ENCODE measurements at regions not wholly inside any gene's neighbourhood (a gene's known extent, or its start where the extent isn't known, plus 50 kb on each side); places are given as distances from the start of the nearest gene placed in this dataset.

GRCh38 chr14:30354439-30354838, 204.5 kb upstream of the G2E3 start:
- no peaks in the 10 kb centered on the region for H3K36me3 Mint-ChIP-seq (ENCODE audit: insufficient read depth, unreplicated experiment)
- no peak overlapping the region for H3K27ac Mint-ChIP-seq (ENCODE audit: unreplicated experiment)
- H3K4me1 Mint-ChIP-seq (ENCODE audit: low read depth, unreplicated experiment) = peaks cover 14% of the 10 kb centered on the region
- peaks cover 37% of the 10 kb centered on the region for H3K27me3 Mint-ChIP-seq (ENCODE audit: unreplicated experiment)
- TF ChIP-seq, protein P1, sequence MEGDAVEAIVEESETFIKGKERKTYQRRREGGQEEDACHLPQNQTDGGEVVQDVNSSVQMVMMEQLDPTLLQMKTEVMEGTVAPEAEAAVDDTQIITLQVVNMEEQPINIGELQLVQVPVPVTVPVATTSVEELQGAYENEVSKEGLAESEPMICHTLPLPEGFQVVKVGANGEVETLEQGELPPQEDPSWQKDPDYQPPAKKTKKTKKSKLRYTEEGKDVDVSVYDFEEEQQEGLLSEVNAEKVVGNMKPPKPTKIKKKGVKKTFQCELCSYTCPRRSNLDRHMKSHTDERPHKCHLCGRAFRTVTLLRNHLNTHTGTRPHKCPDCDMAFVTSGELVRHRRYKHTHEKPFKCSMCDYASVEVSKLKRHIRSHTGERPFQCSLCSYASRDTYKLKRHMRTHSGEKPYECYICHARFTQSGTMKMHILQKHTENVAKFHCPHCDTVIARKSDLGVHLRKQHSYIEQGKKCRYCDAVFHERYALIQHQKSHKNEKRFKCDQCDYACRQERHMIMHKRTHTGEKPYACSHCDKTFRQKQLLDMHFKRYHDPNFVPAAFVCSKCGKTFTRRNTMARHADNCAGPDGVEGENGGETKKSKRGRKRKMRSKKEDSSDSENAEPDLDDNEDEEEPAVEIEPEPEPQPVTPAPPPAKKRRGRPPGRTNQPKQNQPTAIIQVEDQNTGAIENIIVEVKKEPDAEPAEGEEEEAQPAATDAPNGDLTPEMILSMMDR (IDR thresholded peaks at IDR 0.05; ENCODE audit: unreplicated experiment) = no peak
- CTCF ChIA-PET = no interaction called here
- H3K4me3 Mint-ChIP-seq (ENCODE audit: low read depth, unreplicated experiment) = no peak overlapping the region
- no TSS peak for BruUV-seq (replicated peaks)
- DNase-seq = no peak
- intact Hi-C loops (cut with micrococcal nuclease; ENCODE audit: unreplicated experiment) = no loop called here
- H3K9me3 Mint-ChIP-seq (ENCODE audit: low read depth, unreplicated experiment) = no peaks in the 10 kb centered on the region

GRCh38 chr14:30355431-30355913, 203.5 kb upstream of the G2E3 start:
- Mint-ChIP-seq H3K4me1 (ENCODE audit: low read depth, unreplicated experiment) (peaks cover 14% of the 10 kb centered on the region), H3K27ac (ENCODE audit: unreplicated experiment) (no peak overlapping the region), H3K9me3 (ENCODE audit: low read depth, unreplicated experiment) (peaks cover 4% of the 10 kb centered on the region), H3K27me3 (ENCODE audit: unreplicated experiment) (peaks cover 35% of the 10 kb centered on the region), H3K36me3 (ENCODE audit: insufficient read depth, unreplicated experiment) (no peaks in the 10 kb centered on the region), H3K4me3 (ENCODE audit: low read depth, unreplicated experiment) (no peak overlapping the region)
- no TSS peak for BruUV-seq (replicated peaks)
- CTCF ChIA-PET = interaction anchor here (0.5 kb wide), 1 partner anchor 386 kb away, joined by 3 read pairs; no protein-coding TSS in a partner anchor
- TF ChIP-seq, protein P1 (IDR thresholded peaks at IDR 0.05; ENCODE audit: unreplicated experiment) = no peak
- DNase-seq = no peak
- intact Hi-C loops (cut with micrococcal nuclease; ENCODE audit: unreplicated experiment) = no loop called here

DNA sequence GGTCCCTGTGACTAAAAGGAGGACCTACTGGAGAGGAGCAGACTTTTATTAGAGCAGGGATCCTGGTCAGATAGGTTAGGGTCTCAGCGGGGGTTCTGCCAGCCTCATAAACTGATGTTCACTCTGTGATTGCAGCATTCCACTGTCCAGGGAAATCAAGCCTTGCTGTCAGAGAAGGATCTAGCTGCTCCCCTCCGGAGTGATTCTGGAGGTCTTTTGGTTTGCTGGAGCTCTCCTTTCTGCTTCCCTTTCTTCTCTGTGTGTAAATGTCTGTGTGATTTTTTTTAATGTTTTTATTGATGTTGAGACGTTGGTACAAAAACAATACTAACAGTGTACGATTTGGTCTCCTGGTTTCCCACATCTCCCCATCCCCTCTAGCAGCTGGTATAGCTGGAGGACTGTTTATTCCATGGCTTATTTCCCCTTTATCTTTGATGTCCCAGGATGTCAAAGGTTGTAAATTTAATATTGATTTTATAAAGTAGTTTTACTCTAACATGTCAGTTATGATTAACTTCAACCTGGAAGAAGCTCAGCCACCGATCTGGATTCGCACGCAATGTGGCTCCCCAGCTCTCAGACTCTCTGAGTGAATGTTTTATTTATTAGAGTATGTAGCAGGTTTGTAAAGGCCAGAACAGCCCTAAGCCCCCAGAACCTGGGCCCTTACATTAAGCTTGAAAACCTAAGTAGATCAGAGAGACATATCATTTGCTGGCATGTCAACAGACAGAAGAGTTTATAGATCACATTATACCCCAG, 202.3 kb upstream of the G2E3 start:
- Mint-ChIP-seq H3K4me1 (ENCODE audit: low read depth, unreplicated experiment) (peaks cover 14% of the 10 kb centered on the region), H3K36me3 (ENCODE audit: insufficient read depth, unreplicated experiment) (no peaks in the 10 kb centered on the region), H3K27ac (ENCODE audit: unreplicated experiment) (no peak overlapping the region), H3K9me3 (ENCODE audit: low read depth, unreplicated experiment) (peaks cover 4% of the 10 kb centered on the region), H3K27me3 (ENCODE audit: unreplicated experiment) (peaks cover 34% of the 10 kb centered on the region), H3K4me3 (ENCODE audit: low read depth, unreplicated experiment) (no peak overlapping the region)
- intact Hi-C loops (cut with micrococcal nuclease; ENCODE audit: unreplicated experiment) = no loop called here
- CTCF ChIA-PET = interaction anchor here (0.9 kb wide), 1 partner anchor 86 kb away, joined by 3 read pairs; no protein-coding TSS in a partner anchor
- TF ChIP-seq, protein P1 (IDR thresholded peaks at IDR 0.05; ENCODE audit: unreplicated experiment) = no peak
- no TSS peak for BruUV-seq (replicated peaks)
- no peak for DNase-seq

- intact Hi-C loops (cut with micrococcal nuclease; ENCODE audit: unreplicated experiment) = no loop called here
- Mint-ChIP-seq H3K27ac (ENCODE audit: unreplicated experiment) (no peak overlapping the region), H3K9me3 (ENCODE audit: low read depth, unreplicated experiment) (peaks cover 4% of the 10 kb centered on the region), H3K4me1 (ENCODE audit: low read depth, unreplicated experiment) (peaks cover 14% of the 10 kb centered on the region), H3K27me3 (ENCODE audit: unreplicated experiment) (peaks cover 34% of the 10 kb centered on the region), H3K4me3 (ENCODE audit: low read depth, unreplicated experiment) (no peak overlapping the region), H3K36me3 (ENCODE audit: insufficient read depth, unreplicated experiment) (no peaks in the 10 kb centered on the region)
- no peak for DNase-seq
- no TSS peak for BruUV-seq (replicated peaks)
- TF ChIP-seq, protein P1 (IDR thresholded peaks at IDR 0.05; ENCODE audit: unreplicated experiment) = no peak
- CTCF ChIA-PET = no interaction called here
Measured at GRCh38 chr14:30357791-30358190, 201.2 kb upstream of the G2E3 start.
